ENCODE measurements at regions not wholly inside any gene's neighbourhood (a gene's known extent, or its start where the extent isn't known, plus 50 kb on each side); places are given as distances from the start of the nearest gene placed in this dataset.

DNA sequence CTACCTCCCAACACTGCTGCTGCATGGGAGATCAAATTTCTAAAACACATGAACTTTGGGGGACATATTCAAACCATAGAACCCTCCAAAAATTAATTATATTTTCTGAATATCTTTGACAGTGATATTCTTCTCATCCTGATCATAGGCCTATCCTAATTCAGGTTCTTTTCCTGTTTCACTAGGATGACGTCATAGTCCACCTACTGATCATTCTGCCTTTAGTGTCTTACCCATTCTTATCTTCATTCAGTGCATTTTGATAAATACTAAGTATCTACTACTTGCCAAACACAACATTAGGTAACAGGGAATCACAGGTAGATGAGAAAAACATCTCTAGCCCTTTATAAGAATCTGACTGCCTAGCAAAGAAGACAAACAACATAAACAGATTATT is 179.1 kb upstream of the PRLR start:
- no peaks in the 10 kb centered on the region for H3K4me1 Mint-ChIP-seq
- no peaks in the 10 kb centered on the region for H3K27me3 Mint-ChIP-seq (ENCODE audit: low read depth)
- H3K27ac Mint-ChIP-seq (ENCODE audit: unreplicated experiment): no peak overlapping the region
- peaks cover 2% of the 10 kb centered on the region for H3K36me3 Mint-ChIP-seq (ENCODE audit: low read depth)
- no peak for DNase-seq (ENCODE audit: low read depth, low spot score)
- no peak overlapping the region for H3K4me3 Mint-ChIP-seq
- H3K9me3 Mint-ChIP-seq: peaks cover 8% of the 10 kb centered on the region
- TF ChIP-seq, protein P1, sequence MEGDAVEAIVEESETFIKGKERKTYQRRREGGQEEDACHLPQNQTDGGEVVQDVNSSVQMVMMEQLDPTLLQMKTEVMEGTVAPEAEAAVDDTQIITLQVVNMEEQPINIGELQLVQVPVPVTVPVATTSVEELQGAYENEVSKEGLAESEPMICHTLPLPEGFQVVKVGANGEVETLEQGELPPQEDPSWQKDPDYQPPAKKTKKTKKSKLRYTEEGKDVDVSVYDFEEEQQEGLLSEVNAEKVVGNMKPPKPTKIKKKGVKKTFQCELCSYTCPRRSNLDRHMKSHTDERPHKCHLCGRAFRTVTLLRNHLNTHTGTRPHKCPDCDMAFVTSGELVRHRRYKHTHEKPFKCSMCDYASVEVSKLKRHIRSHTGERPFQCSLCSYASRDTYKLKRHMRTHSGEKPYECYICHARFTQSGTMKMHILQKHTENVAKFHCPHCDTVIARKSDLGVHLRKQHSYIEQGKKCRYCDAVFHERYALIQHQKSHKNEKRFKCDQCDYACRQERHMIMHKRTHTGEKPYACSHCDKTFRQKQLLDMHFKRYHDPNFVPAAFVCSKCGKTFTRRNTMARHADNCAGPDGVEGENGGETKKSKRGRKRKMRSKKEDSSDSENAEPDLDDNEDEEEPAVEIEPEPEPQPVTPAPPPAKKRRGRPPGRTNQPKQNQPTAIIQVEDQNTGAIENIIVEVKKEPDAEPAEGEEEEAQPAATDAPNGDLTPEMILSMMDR (conservative IDR thresholded peaks at IDR 0.05): no peak

DNA sequence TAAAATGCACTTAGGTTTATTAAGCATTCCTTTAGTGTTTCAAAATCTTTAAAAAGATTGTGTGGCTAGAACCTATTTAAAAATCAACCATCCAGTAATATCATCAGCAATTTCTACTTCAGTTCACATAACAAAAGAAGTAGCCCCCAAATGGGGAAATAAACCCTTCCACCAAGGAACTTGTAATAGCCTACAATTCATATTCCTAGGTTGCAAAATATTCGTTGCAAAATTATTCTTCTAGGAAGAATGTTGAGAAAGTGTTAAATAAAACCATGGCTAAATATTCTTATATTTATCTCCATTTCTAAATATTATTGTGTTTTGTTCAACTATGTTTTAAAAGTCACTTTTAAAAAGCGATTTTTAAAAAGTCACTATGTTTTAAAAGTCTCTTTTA is 177.9 kb upstream of the PRLR start:
- Mint-ChIP-seq H3K27ac (ENCODE audit: unreplicated experiment) (no peak overlapping the region), H3K36me3 (ENCODE audit: low read depth) (peaks cover 2% of the 10 kb centered on the region), H3K4me1 (no peaks in the 10 kb centered on the region), H3K4me3 (no peak overlapping the region), H3K27me3 (ENCODE audit: low read depth) (no peaks in the 10 kb centered on the region), H3K9me3 (peaks cover 8% of the 10 kb centered on the region)
- no peak for DNase-seq (ENCODE audit: low read depth, low spot score)
- TF ChIP-seq, protein P1 (conservative IDR thresholded peaks at IDR 0.05): no peak

DNA sequence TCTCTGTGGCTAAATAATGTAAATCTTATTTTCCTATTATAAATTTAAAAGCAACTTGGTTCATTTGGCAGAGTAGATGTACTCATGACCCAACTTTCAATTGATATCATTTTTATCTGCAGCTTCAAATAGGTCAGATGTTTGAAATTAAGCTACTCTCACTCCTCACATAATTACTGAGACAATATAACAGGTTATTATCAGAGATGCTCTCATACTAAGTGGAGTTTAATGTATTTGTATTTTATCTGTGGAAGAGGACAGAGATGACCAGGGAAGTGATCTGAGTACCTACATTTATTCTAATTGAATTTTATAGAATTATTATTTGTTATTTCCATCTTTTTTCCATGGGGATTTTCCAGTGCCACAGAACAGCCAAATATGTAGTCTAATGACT is 177.4 kb upstream of the PRLR start:
- Mint-ChIP-seq H3K4me3 (no peak overlapping the region), H3K27ac (ENCODE audit: unreplicated experiment) (no peak overlapping the region), H3K36me3 (ENCODE audit: low read depth) (peaks cover 2% of the 10 kb centered on the region), H3K27me3 (ENCODE audit: low read depth) (no peaks in the 10 kb centered on the region), H3K9me3 (peaks cover 8% of the 10 kb centered on the region), H3K4me1 (no peaks in the 10 kb centered on the region)
- TF ChIP-seq, protein P1 (conservative IDR thresholded peaks at IDR 0.05): no peak
- DNase-seq (ENCODE audit: low read depth, low spot score): no peak

DNA sequence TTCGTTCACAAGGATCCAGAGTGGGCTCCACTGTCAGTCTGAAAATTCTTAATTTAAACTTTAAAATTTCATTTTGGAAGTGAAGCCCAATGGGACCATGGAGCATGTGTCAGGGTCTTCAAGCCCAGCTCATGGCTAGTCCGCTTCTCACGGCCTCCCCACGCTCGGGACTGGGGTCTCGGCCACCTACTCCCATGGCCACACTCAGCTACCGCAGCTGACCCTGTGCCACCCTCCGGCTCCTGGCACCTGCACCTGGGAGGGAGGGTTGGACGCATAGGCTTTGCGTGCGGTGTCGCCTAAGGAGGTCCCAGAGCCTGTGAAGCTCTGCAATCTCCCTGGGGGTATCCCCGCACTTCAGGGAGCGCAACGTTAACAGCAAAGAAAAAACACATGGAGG is 175.7 kb upstream of the PRLR start:
- H3K4me3 Mint-ChIP-seq: no peak overlapping the region
- no peak overlapping the region for H3K27ac Mint-ChIP-seq (ENCODE audit: unreplicated experiment)
- H3K27me3 Mint-ChIP-seq (ENCODE audit: low read depth): no peaks in the 10 kb centered on the region
- no peaks in the 10 kb centered on the region for H3K4me1 Mint-ChIP-seq
- peaks cover 4% of the 10 kb centered on the region for H3K9me3 Mint-ChIP-seq
- no peak for DNase-seq (ENCODE audit: low read depth, low spot score)
- no peaks in the 10 kb centered on the region for H3K36me3 Mint-ChIP-seq (ENCODE audit: low read depth)
- TF ChIP-seq, protein P1 (conservative IDR thresholded peaks at IDR 0.05): no peak

DNA sequence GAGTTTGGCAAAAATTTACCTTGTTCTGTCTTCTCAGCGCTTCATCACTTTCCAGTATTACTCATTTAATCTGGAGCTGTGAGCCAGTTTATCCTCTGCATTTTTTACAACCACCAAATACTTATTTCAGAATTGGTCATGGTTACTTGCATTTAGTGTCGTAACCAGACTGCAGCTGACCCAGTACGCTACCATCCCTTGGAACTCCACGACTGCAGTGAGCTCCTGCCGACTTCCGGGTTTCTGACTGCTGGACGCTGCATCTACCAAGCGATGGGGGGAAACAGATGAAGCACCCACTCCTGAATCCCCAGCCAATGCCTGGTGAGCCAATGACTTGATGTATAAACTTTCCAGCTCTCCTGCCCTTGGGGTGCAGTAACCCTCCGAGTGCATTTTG is 174.4 kb upstream of the PRLR start:
- no peaks in the 10 kb centered on the region for H3K36me3 Mint-ChIP-seq (ENCODE audit: low read depth)
- DNase-seq (ENCODE audit: low read depth, low spot score): no peak
- no peaks in the 10 kb centered on the region for H3K27me3 Mint-ChIP-seq (ENCODE audit: low read depth)

More for the DNA sequence above, 174.4 kb upstream of the PRLR start:
- Mint-ChIP-seq H3K27ac (ENCODE audit: unreplicated experiment) (no peak overlapping the region), H3K4me1 (no peaks in the 10 kb centered on the region), H3K9me3 (peaks cover 2% of the 10 kb centered on the region), H3K4me3 (no peak overlapping the region)
- TF ChIP-seq, protein P1 (conservative IDR thresholded peaks at IDR 0.05): no peak
